ENCODE measurements at regions not wholly inside any gene's neighbourhood (a gene's known extent, or its start where the extent isn't known, plus 50 kb on each side); places are given as distances from the start of the nearest gene placed in this dataset.
"Not testable (repeated sequence)": the region's sequence is repeated elsewhere in the genome, so short reads cannot be mapped to it uniquely, and the experiment has no call there.

DNA sequence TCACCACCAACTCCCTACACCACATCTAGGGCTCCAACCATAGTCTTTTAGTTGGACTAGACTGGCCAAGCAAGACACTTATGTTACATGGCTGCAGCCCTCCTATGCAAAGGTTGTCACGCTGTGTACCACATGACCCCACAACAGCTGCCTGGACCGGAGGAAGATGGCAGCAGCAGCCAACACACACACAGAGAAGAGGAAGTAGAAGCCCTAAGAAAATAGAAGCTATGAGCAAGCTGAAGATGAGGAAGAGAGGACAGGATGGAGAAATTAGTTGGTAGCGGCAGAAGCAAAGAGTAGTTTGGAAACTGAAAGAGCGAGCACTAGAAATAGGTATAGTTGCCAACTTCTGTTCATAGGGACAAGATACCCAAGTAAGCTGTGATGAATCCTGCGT, 60.8 kb upstream of the RALGPS2 start:
- TF ChIP-seq, protein P1, sequence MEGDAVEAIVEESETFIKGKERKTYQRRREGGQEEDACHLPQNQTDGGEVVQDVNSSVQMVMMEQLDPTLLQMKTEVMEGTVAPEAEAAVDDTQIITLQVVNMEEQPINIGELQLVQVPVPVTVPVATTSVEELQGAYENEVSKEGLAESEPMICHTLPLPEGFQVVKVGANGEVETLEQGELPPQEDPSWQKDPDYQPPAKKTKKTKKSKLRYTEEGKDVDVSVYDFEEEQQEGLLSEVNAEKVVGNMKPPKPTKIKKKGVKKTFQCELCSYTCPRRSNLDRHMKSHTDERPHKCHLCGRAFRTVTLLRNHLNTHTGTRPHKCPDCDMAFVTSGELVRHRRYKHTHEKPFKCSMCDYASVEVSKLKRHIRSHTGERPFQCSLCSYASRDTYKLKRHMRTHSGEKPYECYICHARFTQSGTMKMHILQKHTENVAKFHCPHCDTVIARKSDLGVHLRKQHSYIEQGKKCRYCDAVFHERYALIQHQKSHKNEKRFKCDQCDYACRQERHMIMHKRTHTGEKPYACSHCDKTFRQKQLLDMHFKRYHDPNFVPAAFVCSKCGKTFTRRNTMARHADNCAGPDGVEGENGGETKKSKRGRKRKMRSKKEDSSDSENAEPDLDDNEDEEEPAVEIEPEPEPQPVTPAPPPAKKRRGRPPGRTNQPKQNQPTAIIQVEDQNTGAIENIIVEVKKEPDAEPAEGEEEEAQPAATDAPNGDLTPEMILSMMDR (IDR thresholded peaks at IDR 0.05), result no peak
- no peak for TF ChIP-seq ZFX (IDR thresholded peaks at IDR 0.05; ENCODE audit: borderline replicate concordance)
- H3K27ac ChIP-seq, result no peak overlapping the region

- TF ChIP-seq, protein P1 (IDR thresholded peaks at IDR 0.05), result no peak
- TF ChIP-seq ZFX (IDR thresholded peaks at IDR 0.05; ENCODE audit: borderline replicate concordance), result no peak
- H3K27ac ChIP-seq, result no peak overlapping the region
These were observed 59.5 kb upstream of the RALGPS2 start for GRCh38 chr1:178665579-178665978.

- H3K27ac ChIP-seq, result not testable (repeated sequence)
These were observed 58.2 kb upstream of the RALGPS2 start for GRCh38 chr1:178666891-178667290.

DNA sequence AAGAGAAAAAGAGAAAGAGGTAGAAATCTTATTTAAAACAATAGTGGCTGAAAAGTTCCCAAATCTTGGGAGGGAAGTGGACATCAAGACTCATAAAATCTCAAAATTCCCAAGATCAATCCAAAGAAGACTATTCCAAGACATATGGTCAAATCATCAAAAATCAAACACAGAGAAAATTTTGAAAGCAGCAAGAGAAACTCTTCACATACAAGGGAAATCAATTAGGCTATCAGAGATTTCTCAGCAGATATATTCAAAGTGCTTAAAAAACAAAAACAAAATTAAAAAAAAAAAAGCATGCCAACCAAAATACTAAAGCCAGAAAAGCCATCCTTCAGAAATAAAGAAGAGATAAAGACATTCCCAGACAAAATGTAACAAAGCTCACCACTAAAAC, 52.6 kb upstream of the RALGPS2 start:
- H3K27ac ChIP-seq, result no peak overlapping the region
- TF ChIP-seq ZFX (IDR thresholded peaks at IDR 0.05; ENCODE audit: borderline replicate concordance), result no peak
- TF ChIP-seq, protein P1 (IDR thresholded peaks at IDR 0.05), result no peak

GRCh38 chr1:178674559-178674958, 50.5 kb upstream of the RALGPS2 start:
- H3K27ac ChIP-seq, result not testable (repeated sequence)
